ENCODE measurements at regions not wholly inside any gene's neighbourhood (a gene's known extent, or its start where the extent isn't known, plus 50 kb on each side); places are given as distances from the start of the nearest gene placed in this dataset.

- Mint-ChIP-seq H3K4me1 (ENCODE audit: low read depth) (no peaks in the 10 kb centered on the region), H3K27me3 (peaks cover 15% of the 10 kb centered on the region), H3K9me3 (no peaks in the 10 kb centered on the region), H3K4me3 (no peak overlapping the region), H3K36me3 (ENCODE audit: low read depth) (no peaks in the 10 kb centered on the region), H3K27ac (no peak overlapping the region)
- Histone ChIP-seq H3K4me1 (ENCODE audit: insufficient read depth, low read length) (no peaks in the 10 kb centered on the region), H3K9me3 (ENCODE audit: control insufficient read depth in 1 of 2, insufficient read depth in 1 of 2, low read length in 2 of 2) (no peaks in the 10 kb centered on the region), H3K4me3 (ENCODE audit: low read length) (no peak overlapping the region), H3K27me3 (ENCODE audit: control insufficient read depth in 1 of 2, insufficient read depth in 2 of 2, low read length in 2 of 2) (no peaks in the 10 kb centered on the region), H3K27ac (ENCODE audit: low read depth in 1 of 2, low read length in 2 of 2) (no peak overlapping the region), H3K36me3 (ENCODE audit: insufficient read depth, low read length) (no peaks in the 10 kb centered on the region)
- intact Hi-C loops (cut with DNase I, micrococcal nuclease) = loop anchor here in 1 of 2 experiments (10.0 kb wide), 1 partner anchor 156 kb away; no protein-coding TSS in a partner anchor
- ChIA-PET POLR2A (no interaction called here), CTCF (no interaction called here)
- no peak for TF ChIP-seq CTCF (IDR thresholded peaks at IDR 0.05)
- ATAC-seq (ENCODE audit: poor library complexity) (no peak), DNase-seq (no peak)
Observed at GRCh38 chr2:200730960-200731359, 80.8 kb upstream of the BZW1 start.

- no peak overlapping the region for H3K27ac ChIP-seq (ENCODE audit: low read depth in 1 of 2, low read length in 2 of 2)
- ATAC-seq (ENCODE audit: poor library complexity) (no peak), DNase-seq (no peak)
- intact Hi-C loops (cut with DNase I, micrococcal nuclease) = loop anchor here in 1 of 2 experiments (10.0 kb wide), 1 partner anchor 158 kb away; no protein-coding TSS in a partner anchor
- no peaks in the 10 kb centered on the region for H3K4me1 ChIP-seq (ENCODE audit: insufficient read depth, low read length)
- no peaks in the 10 kb centered on the region for H3K27me3 ChIP-seq (ENCODE audit: control insufficient read depth in 1 of 2, insufficient read depth in 2 of 2, low read length in 2 of 2)
- Mint-ChIP-seq H3K9me3 (no peaks in the 10 kb centered on the region), H3K27ac (no peak overlapping the region), H3K4me3 (no peak overlapping the region), H3K4me1 (ENCODE audit: low read depth) (no peaks in the 10 kb centered on the region), H3K27me3 (peaks cover 27% of the 10 kb centered on the region), H3K36me3 (ENCODE audit: low read depth) (no peaks in the 10 kb centered on the region)
- TF ChIP-seq CTCF (IDR thresholded peaks at IDR 0.05) = no peak
- no peaks in the 10 kb centered on the region for H3K36me3 ChIP-seq (ENCODE audit: insufficient read depth, low read length)
- no peaks in the 10 kb centered on the region for H3K9me3 ChIP-seq (ENCODE audit: control insufficient read depth in 1 of 2, insufficient read depth in 1 of 2, low read length in 2 of 2)
- CTCF ChIA-PET = interaction anchor here (1.7 kb wide), 1 partner anchor 20 kb away, joined by 4 read pairs; no protein-coding TSS in a partner anchor
- no peak overlapping the region for H3K4me3 ChIP-seq (ENCODE audit: low read length)
- POLR2A ChIA-PET = no interaction called here
Observed at GRCh38 chr2:200732866-200733265, 78.8 kb upstream of the BZW1 start.

GRCh38 chr2:200733713-200734198, 78.0 kb upstream of the BZW1 start:
- H3K27me3 Mint-ChIP-seq = peaks cover 27% of the 10 kb centered on the region
- TF ChIP-seq CTCF (IDR thresholded peaks at IDR 0.05) = no peak
- ChIA-PET CTCF (interaction anchor here (1.7 kb wide), 1 partner anchor 21 kb away, joined by 4 read pairs; no protein-coding TSS in a partner anchor), POLR2A (no interaction called here)
- H3K9me3 Mint-ChIP-seq = no peaks in the 10 kb centered on the region
- no peak for DNase-seq
- Histone ChIP-seq H3K4me3 (ENCODE audit: low read length) (no peak overlapping the region), H3K4me1 (ENCODE audit: insufficient read depth, low read length) (no peaks in the 10 kb centered on the region), H3K27me3 (ENCODE audit: control insufficient read depth in 1 of 2, insufficient read depth in 2 of 2, low read length in 2 of 2) (peaks cover 0 to 4% of the 10 kb centered on the region in 2 experiments), H3K27ac (ENCODE audit: low read depth in 1 of 2, low read length in 2 of 2) (no peak overlapping the region), H3K36me3 (ENCODE audit: insufficient read depth, low read length) (no peaks in the 10 kb centered on the region), H3K9me3 (ENCODE audit: control insufficient read depth in 1 of 2, insufficient read depth in 1 of 2, low read length in 2 of 2) (no peaks in the 10 kb centered on the region)
- H3K36me3 Mint-ChIP-seq (ENCODE audit: low read depth) = no peaks in the 10 kb centered on the region
- H3K27ac Mint-ChIP-seq = no peak overlapping the region
- no peak for ATAC-seq (ENCODE audit: poor library complexity)
- no peaks in the 10 kb centered on the region for H3K4me1 Mint-ChIP-seq (ENCODE audit: low read depth)
- H3K4me3 Mint-ChIP-seq = no peak overlapping the region
- intact Hi-C loops (cut with DNase I, micrococcal nuclease) = loop anchor here in 1 of 2 experiments (10.0 kb wide), 1 partner anchor 159 kb away; no protein-coding TSS in a partner anchor
